HepG2 (cell line): ENCODE measurements at regions not wholly inside any gene's neighbourhood (a gene's known extent, or its start where the extent isn't known, plus 50 kb on each side); places are given as distances from the start of the nearest gene placed in this dataset.

Experiments used
- ATAC-seq: fragments of 200-7000 bp; cut with Tn5 transposase; 3 replicates; pipeline ENCODE4 v1.9.1; 2020; ENCODE audit warnings: mild to moderate bottlenecking, moderate library complexity
- BruUV-seq: library from RNA; stranded (reverse); fragments of 400-500 nt; replicated peaks from 2 replicates; lab custom pipeline; 2021; lab: Mats Ljungman, UMichigan
- CTCF ChIA-PET: fragments of 300-600 bp; formaldehyde crosslinking; extraction: SDS; loops from one replicate; lab custom pipeline; 2021; ENCODE audit warnings: low total read pairs, inconsistent platforms, low intra/inter-chr PET ratio; lab: Yijun Ruan, JAX
- POLR2A ChIA-PET: fragments of 350-600 bp; sonication (Branson Sonifier 250); formaldehyde crosslinking; loops from one replicate; lab custom pipeline; 2020; ENCODE audit warnings: antibody characterized with exemption, inconsistent platforms; lab: Yijun Ruan, JAX
- DNase-seq: peaks from one replicate; pipeline ENCODE4 v3.0.0-alpha.2; 2015; ENCODE audit warnings: low spot score
- FAIRE-seq: peaks from 3 replicates; lab custom pipeline; 2011; peaks lifted over from hg19 to GRCh38; lab: Jason Lieb, UNC
- H2AFZ ChIP-seq: one replicate; pipeline ENCODE4 v1.6.1; 2011; ENCODE audit warnings: low read length, inconsistent platforms
- H3K27ac ChIP-seq: fragments of 300-600 bp; 3 replicates; pipeline ENCODE4 v1.8.0; 2011; ENCODE audit warnings: mixed run types, mild to moderate bottlenecking, mixed read lengths, low read length, inconsistent platforms; ENCODE audit not compliant: insufficient read depth; ENCODE audit errors: extremely low read length
- H3K27me3 ChIP-seq, 2 experiments: fragments of 200-600 bp in 1 of 2; 2 replicates in 1 of 2; 3 replicates in 1 of 2; pipeline versions ENCODE4 v1.6.0 to v1.8.0; 2011; ENCODE audit warnings: low read length in 2 of 2, mild to moderate bottlenecking in 2 of 2, moderate library complexity in 2 of 2, inconsistent platforms in 1 of 2; ENCODE audit not compliant: insufficient read depth in 2 of 2, control insufficient read depth in 1 of 2
- H3K36me3 ChIP-seq, 2 experiments: fragments of 200-600 bp in 1 of 2; replicated peaks in 1 of 2; 2 replicates in 1 of 2; 3 replicates in 1 of 2; pipeline versions ENCODE4 v1.5.1 to v1.8.0; 2011; ENCODE audit warnings: low read length in 2 of 2, inconsistent platforms in 1 of 2; ENCODE audit not compliant: insufficient read depth in 2 of 2, control insufficient read depth in 1 of 2
- H3K4me1 ChIP-seq: 2 replicates; pipeline ENCODE4 v1.5.1; 2012; ENCODE audit warnings: low read length, inconsistent platforms; ENCODE audit not compliant: insufficient read depth
- H3K4me2 ChIP-seq: 2 replicates; pipeline ENCODE4 v1.6.0; 2011; ENCODE audit warnings: low read depth, low read length, inconsistent platforms
- H3K4me3 ChIP-seq, 3 experiments: fragments of 200-600 bp in 1 of 3; sonication (generic), shearing (Covaris generic) in 1 of 3; replicated peaks in 1 of 3; 2 replicates each; pipeline ENCODE4 v1.5.1; 2011 to 2016; ENCODE audit warnings: low read length in 3 of 3, inconsistent platforms in 2 of 3, low read depth in 2 of 3, mild to moderate bottlenecking in 2 of 3, control low read depth in 1 of 3, mixed read lengths in 1 of 3; ENCODE audit not compliant: insufficient read depth in 1 of 3
- H3K79me2 ChIP-seq: one replicate; pipeline ENCODE4 v1.6.1; 2011; ENCODE audit warnings: low read length, inconsistent platforms; ENCODE audit not compliant: insufficient read depth
- H3K9ac ChIP-seq: 2 replicates; pipeline ENCODE4 v1.6.0; 2011; ENCODE audit warnings: mild to moderate bottlenecking, low read depth, low read length, inconsistent platforms; ENCODE audit not compliant: insufficient read depth
- H3K9me3 ChIP-seq: 2 replicates; pipeline ENCODE4 v1.5.1; 2012; ENCODE audit warnings: mild to moderate bottlenecking, low read length
- H4K20me1 ChIP-seq: 2 replicates; pipeline ENCODE4 v1.6.0; 2011; ENCODE audit warnings: inconsistent platforms, mild to moderate bottlenecking, low read length, moderate library complexity; ENCODE audit not compliant: insufficient read depth
- EZH2 ChIP-seq: conservative IDR thresholded peaks from 2 replicates; pipeline ENCODE4 v1.6.1; 2012; ENCODE audit warnings: mild to moderate bottlenecking, low read depth, low read length, moderate library complexity
- KDM6A ChIP-seq: IDR thresholded peaks from 2 replicates; pipeline ENCODE4 v1.6.1; 2016; ENCODE audit warnings: low read depth
- PTBP1 ChIP-seq: fragments of 200-400 bp; formaldehyde crosslinking; IDR thresholded peaks from 2 replicates; pipeline ENCODE4 v1.6.1; 2018; ENCODE audit warnings: low read length, low read depth; ENCODE audit not compliant: poor library complexity, severe bottlenecking
- ZNF101 ChIP-seq: sonication (generic); formaldehyde crosslinking; IDR thresholded peaks from 2 replicates; pipeline ENCODE4 v1.4.0; 2020; ENCODE audit warnings: mild to moderate bottlenecking, low read depth, missing genetic modification reagents, borderline replicate concordance
- ZNF230 ChIP-seq: sonication (generic); formaldehyde crosslinking; IDR thresholded peaks from 2 replicates; pipeline ENCODE4 v1.4.0; 2020; ENCODE audit warnings: mild to moderate bottlenecking, missing genetic modification reagents
- ZNF337 ChIP-seq: sonication (generic); formaldehyde crosslinking; IDR thresholded peaks from 2 replicates; pipeline ENCODE4 v1.5.1; 2020; ENCODE audit warnings: missing genetic modification reagents, low read depth, mild to moderate bottlenecking, borderline replicate concordance
- ZNF451 ChIP-seq: sonication (generic); formaldehyde crosslinking; IDR thresholded peaks from 2 replicates; pipeline ENCODE4 v1.5.0; 2020; ENCODE audit warnings: mild to moderate bottlenecking, missing genetic modification reagents
- ZNF570 ChIP-seq: sonication (generic); formaldehyde crosslinking; IDR thresholded peaks from 2 replicates; pipeline ENCODE4 v1.4.0; 2020; ENCODE audit warnings: mild to moderate bottlenecking, missing genetic modification reagents, borderline replicate concordance
- ZNF792 ChIP-seq: IDR thresholded peaks from 2 replicates; pipeline ENCODE4 v1.6.1; 2016
- ZNF850 ChIP-seq: sonication (generic); formaldehyde crosslinking; conservative IDR thresholded peaks from 2 replicates; pipeline ENCODE4 v1.9.0; 2021; ENCODE audit warnings: mild to moderate bottlenecking, missing genetic modification reagents
- WGBS: methylation state at CpG from one replicate; pipeline ENCODE4 v1.1.6; 2017; ENCODE audit warnings: low lambda C conversion rate; 5-methylcytosine and 5-hydroxymethylcytosine counted together
- in situ Hi-C: cut with HindIII; loops from 2 replicates; pipeline ENCODE4 v1.10.0; 2017; ENCODE audit warnings: low pct_unique_long_range_greater_than_20kb; ENCODE audit not compliant: extremely low pct_ligation_motif_present
- intact Hi-C: fragments of 100-400 bp; cut with micrococcal nuclease; formaldehyde crosslinking; loops from one replicate; pipeline ENCODE4 v1.10.0; 2022; ENCODE audit not compliant: unreplicated experiment
- TF ChIP-seq, protein P1 (sequence below): sonication (generic); formaldehyde crosslinking; IDR thresholded peaks from 2 replicates; pipeline ENCODE4 v1.5.0; 2020; ENCODE audit warnings: mild to moderate bottlenecking, missing genetic modification reagents
- TF ChIP-seq, protein P2 (sequence below): IDR thresholded peaks from 2 replicates; pipeline ENCODE4 v1.6.1; 2012; ENCODE audit warnings: low read length, improper control_type of control experiment

- TF ChIP-seq, protein P1, sequence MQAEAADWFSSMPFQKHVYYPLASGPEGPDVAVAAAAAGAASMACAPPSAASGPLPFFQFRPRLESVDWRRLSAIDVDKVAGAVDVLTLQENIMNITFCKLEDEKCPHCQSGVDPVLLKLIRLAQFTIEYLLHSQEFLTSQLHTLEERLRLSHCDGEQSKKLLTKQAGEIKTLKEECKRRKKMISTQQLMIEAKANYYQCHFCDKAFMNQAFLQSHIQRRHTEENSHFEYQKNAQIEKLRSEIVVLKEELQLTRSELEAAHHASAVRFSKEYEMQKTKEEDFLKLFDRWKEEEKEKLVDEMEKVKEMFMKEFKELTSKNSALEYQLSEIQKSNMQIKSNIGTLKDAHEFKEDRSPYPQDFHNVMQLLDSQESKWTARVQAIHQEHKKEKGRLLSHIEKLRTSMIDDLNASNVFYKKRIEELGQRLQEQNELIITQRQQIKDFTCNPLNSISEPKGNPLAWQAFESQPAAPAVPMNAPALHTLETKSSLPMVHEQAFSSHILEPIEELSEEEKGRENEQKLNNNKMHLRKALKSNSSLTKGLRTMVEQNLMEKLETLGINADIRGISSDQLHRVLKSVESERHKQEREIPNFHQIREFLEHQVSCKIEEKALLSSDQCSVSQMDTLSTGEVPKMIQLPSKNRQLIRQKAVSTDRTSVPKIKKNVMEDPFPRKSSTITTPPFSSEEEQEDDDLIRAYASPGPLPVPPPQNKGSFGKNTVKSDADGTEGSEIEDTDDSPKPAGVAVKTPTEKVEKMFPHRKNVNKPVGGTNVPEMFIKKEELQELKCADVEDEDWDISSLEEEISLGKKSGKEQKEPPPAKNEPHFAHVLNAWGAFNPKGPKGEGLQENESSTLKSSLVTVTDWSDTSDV (CRISPR knock-in tag), result no peak
- TF ChIP-seq ZNF850 (CRISPR knock-in tag) (no peak), ZNF792 (CRISPR knock-in tag) (no peak), EZH2 (no peak), PTBP1 (no peak)
These were observed 345.2 kb upstream of the IL12A start (continued) for GRCh38 chr3:159643406-159643805.

DNA sequence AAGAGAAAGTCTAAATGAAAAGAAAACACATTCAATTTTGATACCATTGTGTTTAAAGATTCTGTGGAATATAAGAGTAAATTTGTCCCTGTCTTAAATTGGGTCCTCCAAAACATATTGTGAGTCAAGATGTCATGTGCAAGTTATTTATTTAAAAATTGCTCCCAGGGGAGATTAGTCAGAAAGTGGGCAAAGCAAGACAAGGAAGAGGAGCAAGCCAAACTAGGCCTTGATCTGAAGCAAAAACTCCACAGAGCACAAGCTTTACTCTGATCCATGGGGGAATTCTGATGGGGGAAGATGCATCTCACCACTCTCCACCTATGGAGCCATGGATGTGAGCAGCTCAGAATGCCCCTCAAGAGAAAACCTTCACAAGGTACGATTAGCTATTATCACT is 342.8 kb upstream of the IL12A start:
- Histone ChIP-seq H3K27me3 (no peaks in the 10 kb centered on the region), H3K9ac (no peak overlapping the region), H3K4me3 (no peak overlapping the region), H3K4me1 (no peaks in the 10 kb centered on the region), H2AFZ (no peak overlapping the region), H3K79me2 (no peaks in the 10 kb centered on the region), H3K9me3 (no peaks in the 10 kb centered on the region), H3K36me3 (no peaks in the 10 kb centered on the region), H3K27ac (no peak overlapping the region), H3K4me2 (no peak overlapping the region), H4K20me1 (no peaks in the 10 kb centered on the region)
- ChIA-PET CTCF (no interaction called here), POLR2A (no interaction called here)
- no TSS peak for BruUV-seq
- ATAC-seq, result no peak
- TF ChIP-seq ZNF230 (CRISPR knock-in tag) (no peak), ZNF101 (CRISPR knock-in tag) (no peak), ZNF337 (CRISPR knock-in tag) (no peak), ZNF570 (CRISPR knock-in tag) (no peak), ZNF451 (CRISPR knock-in tag) (no peak), KDM6A (CRISPR knock-in tag) (no peak)
- TF ChIP-seq, protein P2, sequence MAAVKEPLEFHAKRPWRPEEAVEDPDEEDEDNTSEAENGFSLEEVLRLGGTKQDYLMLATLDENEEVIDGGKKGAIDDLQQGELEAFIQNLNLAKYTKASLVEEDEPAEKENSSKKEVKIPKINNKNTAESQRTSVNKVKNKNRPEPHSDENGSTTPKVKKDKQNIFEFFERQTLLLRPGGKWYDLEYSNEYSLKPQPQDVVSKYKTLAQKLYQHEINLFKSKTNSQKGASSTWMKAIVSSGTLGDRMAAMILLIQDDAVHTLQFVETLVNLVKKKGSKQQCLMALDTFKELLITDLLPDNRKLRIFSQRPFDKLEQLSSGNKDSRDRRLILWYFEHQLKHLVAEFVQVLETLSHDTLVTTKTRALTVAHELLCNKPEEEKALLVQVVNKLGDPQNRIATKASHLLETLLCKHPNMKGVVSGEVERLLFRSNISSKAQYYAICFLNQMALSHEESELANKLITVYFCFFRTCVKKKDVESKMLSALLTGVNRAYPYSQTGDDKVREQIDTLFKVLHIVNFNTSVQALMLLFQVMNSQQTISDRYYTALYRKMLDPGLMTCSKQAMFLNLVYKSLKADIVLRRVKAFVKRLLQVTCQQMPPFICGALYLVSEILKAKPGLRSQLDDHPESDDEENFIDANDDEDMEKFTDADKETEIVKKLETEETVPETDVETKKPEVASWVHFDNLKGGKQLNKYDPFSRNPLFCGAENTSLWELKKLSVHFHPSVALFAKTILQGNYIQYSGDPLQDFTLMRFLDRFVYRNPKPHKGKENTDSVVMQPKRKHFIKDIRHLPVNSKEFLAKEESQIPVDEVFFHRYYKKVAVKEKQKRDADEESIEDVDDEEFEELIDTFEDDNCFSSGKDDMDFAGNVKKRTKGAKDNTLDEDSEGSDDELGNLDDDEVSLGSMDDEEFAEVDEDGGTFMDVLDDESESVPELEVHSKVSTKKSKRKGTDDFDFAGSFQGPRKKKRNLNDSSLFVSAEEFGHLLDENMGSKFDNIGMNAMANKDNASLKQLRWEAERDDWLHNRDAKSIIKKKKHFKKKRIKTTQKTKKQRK, result no peak
- no peak for FAIRE-seq
- in situ Hi-C loops (no loop called here), intact Hi-C loops (no loop called here)
- 0% methylated on average over 1 of the region's 1 CpG for WGBS
- no peak for DNase-seq
